Hematopoietic multipotent progenitor cell (in vitro differentiated cells): ENCODE measurements at regions not wholly inside any gene's neighbourhood (a gene's known extent, or its start where the extent isn't known, plus 50 kb on each side); places are given as distances from the start of the nearest gene placed in this dataset.

Experiments used
- DNase-seq, 3 donors: peaks; one replicate each; pipeline ENCODE4 v3.0.0-alpha.2; 2011 to 2015; ENCODE audit warnings: low read depth in 2 of 3, low spot score in 2 of 3

DNA sequence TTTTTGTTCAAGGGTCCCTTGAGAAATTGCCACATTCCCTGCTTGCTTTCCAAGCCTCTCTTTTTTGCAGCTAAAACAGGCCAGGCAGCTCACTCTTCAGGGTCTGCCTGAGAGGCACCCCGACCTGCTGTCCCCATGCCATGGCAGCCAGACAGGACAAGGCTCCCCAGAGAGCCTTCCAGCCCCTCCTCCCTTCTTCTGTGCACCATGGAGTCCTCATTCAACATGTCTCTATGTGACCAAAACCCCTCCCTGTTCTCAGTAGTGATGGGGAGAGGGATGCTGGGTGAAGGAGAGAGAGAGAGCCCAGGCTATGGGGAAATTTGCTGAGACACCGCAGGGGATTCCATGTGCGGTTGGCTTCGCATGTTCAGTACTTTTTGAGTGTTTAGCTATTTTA, 384.2 kb upstream of the ZNF507 start:
- no peak for DNase-seq

GRCh38 chr19:31961667-31962066, 383.7 kb upstream of the ZNF507 start:
- DNase-seq = no peak

DNA sequence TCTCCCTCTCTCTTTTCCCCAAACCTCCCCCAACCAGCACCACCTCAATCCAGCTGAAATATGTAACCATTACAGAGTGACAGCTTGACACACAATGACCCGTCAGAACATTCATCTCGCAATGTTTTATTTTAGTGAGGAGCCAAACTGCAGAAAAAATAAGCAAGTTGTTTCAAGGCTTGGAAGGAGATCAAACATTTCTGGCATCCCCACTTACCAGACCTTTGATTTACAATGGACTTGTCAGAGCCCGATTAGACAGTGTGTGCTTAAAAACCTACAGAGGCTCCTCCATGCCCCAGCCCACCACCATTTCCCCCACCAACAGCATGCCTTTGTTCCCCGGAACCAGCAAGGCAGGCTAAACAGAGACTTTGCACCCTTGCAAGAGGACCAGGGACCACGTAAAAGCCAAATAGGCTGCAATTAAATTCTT, 382.8 kb upstream of the ZNF507 start:
- DNase-seq = no peak

DNA sequence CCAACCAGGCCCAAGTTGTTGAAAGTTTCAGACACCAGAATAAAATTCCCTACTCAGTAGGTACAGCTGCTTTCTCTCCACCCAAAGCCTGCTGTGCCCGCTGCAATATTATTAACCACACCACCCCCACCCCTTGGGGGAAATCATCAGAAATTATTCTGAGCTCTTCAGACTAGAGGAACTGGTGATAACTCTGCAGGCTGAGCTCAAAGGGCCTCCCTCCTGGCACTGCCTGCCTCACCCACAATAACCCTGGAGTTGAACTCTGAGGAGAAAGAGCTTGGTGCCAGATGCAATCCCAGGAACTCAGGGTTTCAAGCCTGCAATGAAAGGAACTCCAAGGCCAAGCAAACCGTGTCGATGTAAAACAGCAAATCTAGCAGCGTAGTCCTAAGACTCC, 381.7 kb upstream of the ZNF507 start:
- DNase-seq = no peak

DNA sequence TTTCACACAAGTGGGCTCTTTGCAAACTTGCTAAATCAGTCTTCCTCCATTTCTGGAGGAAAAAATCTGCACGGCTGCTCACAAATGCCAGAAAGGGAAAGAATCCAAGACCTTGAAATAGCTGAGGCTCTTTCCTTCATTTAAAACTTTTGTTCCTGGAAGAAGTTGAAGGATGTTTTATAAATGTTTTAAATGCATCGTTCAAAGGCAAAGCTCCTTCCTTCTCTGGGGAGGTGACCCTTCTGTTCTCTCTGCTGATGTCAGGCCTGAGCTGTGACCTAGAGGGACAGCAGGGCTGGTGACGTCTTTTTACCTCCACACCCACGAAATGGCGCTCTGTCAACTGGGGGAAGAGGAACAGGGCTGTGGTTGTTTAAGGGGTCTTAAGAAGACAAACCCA, 376.4 kb upstream of the ZNF507 start:
- DNase-seq = no peak

DNA sequence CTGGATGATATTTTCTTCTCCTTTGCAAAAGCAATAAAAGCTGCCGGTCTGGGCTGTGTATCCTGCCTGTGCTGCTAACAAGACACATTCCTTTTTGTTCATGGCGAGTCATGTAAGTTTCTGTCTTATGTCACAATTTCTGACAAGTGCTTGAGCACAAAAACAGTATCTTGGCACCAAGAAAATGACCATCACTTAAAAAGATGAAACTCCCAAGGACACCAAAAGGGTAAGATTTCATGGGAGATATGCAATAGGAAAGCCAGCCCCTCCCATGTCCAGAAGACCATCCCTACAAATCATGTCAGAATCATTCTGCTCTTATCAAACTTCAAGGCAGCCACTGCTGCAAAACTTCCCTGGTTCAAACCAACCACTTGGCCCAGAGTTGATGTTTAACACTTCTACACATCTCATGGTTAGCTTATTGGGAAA, 375.4 kb upstream of the ZNF507 start:
- DNase-seq = no peak

DNA sequence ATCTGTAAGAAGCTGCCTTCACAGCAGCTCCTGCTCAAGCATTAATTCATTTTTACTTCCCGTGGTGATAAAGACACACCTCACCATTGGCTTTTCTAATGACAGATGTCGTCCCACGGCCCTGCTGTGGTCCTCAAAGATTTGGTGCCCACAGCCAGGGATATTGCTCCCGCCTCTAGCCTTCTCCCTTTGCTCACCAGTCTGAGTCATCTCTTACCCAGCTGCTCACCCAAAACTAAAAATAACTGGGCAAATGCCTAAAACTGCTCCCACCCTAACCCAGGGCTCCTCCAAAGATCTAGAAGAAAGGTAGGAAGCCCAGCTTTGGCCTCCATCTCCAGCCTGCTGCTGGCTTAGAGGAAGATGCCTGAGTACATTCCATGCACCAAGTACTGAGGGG, 371.1 kb upstream of the ZNF507 start:
- no peak for DNase-seq

DNA sequence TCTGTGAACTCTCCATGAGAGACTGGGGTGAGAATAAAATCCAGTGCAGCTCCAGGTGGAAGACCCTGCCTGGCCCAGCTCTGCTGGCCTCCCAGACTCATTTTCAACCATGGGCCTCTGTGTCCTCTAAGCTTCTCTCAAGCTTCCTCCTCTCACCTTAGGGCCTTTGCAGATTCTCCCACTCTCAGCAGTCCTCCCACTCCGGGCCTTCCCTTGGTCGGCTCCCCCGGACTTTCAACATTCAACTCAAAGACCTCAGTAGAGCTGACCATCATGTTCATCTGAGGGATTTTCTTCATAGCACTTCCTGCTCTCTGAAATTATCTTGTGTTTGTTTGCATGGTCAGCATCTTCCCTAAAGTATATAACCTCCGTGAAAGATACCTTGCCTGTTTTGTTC, 370.5 kb upstream of the ZNF507 start:
- no peak for DNase-seq

DNA sequence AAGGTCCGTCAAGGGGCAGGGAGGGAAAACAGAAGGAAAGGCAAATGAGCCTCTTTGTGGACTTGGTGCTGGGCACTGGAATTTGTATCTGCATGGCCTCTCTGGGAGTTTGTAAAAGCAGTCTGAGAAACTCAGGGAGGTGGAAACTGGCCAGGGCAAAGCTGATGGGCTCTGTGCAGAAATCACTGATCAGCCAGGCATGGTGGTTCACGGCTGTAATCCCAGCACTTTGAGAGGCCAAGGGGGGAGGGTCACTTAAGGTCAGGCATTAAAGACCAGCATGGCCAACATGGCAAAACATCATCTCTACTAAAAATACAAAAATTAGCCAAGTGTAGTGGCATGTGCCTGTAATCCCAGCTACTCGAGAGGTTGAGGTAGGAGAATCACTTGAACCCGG, 369.9 kb upstream of the ZNF507 start:
- no peak for DNase-seq

DNA sequence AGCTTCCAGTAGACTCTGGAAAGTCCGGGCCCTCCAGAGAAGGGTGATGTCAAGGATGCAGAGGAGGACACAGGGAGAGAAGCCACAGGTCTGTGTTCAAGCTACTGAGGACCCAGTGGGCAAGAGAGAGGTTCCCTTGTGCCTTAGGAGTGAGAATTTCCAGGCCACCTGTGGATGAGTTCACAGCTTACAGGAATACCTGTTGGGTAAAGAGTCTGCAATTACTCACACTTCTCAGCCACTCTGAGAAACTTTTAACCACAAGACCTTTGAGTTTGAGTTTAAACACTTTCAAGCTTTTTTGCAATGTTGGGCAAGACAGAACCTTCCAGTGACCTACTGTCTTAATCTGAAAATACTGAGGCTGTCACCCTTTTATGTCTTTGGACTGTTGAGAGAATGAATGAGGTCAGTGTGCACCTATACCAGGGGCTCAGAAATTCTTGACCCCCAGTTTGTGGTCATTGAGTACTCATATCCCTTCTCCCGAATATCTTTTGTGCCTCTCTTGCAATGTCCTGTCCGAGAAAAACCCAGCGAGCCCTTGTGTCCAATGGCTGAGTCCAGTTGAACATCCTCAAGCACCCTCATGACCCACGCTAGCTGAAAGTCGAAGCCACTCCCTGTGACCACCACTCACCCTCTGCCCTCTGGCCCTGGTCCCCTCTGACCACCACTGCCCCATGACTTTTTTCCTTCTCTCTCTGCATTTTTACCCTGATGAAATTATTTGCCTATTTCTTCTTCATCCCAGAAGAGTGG, 368.5 kb upstream of the ZNF507 start:
- no peak for DNase-seq

DNA sequence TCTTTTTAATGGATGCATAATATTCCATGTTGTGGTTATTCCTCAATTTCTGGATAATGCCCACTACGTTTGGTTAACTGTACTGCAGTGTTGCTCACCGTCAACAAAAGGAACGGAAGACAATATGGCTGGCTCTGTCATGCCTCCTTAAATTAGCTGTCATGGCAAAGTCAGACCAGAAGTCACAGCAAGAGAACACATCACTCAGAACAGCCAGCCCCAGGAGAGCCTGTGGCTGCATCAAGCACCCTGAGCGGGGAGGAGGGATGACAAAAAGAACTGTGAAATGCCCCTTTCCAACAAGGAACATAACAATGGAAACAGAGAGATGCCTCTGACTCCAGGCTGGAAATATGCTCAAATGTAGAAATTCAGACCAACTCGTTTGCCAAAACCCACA, 366.0 kb upstream of the ZNF507 start:
- DNase-seq = no peak

- no peak for DNase-seq
These were observed 365.3 kb upstream of the ZNF507 start for GRCh38 chr19:31979949-31980670.

- DNase-seq = no peak
These were observed 364.6 kb upstream of the ZNF507 start for GRCh38 chr19:31980796-31981195.

GRCh38 chr19:31981545-31981944, 363.9 kb upstream of the ZNF507 start:
- no peak for DNase-seq

DNA sequence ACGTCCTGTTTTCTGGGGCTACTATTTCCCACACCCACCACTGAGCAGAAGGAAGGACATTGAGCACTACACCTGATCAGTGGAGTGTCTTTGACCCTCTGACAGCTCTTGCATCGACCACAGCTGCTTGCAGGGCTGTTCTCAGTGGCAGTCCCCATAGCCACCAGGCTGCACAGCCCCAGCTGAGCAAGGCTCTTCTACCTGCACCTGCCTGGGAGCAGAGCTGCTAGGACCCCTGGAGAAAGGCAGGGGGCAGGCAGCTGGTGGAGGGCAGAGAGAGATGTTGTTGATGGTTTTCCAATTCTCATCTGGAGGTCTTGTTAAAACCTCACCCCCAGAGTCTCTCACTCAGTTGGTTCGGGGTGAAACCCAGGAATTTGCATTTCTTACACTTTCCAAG, 361.8 kb upstream of the ZNF507 start:
- DNase-seq = no peak

DNA sequence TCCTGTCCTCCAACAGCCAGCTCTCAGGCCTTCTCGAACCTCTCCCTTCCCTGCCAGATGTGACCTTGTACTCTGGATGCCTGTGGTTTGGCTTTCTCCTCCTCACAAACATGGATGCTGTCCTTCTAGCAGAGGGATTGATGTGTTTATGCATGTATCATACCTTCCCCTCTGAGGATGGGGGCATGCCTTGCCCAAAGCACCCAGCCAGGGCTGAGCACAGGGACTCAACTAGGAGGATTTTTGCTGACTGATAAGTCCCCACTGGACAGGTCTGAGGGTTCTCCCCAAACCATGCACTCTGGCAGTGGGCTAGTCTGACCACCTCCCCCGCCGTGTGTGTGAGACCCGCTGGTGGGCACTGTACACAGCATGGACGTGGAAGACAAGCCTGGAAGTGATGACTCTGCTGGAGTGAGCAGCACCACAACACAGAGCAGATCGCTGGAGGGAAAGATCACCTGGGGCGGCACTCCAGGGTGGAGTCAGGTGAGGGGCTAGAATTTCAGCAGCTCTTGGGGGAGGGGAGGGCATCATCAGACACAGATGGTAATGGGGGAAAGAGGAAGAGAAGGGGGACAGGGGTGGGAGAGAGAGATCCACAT, 360.3 kb upstream of the ZNF507 start:
- no peak for DNase-seq

DNA sequence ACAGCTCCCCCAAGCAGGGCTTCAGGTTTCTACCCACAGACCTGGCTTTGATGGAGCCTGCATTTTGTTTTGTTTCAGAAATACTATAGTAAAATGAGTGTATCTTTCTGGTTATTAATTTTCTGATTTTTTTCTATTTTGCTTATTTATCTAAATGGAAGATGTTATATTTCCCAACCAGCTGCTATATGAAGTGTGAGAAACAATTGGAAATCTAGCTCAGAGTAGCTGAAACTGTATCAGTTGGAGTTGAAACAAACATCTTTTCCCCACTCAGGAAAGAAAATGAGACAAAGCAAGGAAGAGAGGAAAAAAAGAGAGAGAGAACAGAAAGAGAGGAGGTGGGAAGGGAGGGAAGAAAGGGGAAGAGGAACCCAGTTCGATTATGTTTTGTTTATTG, 358.5 kb upstream of the ZNF507 start:
- DNase-seq = no peak

DNA sequence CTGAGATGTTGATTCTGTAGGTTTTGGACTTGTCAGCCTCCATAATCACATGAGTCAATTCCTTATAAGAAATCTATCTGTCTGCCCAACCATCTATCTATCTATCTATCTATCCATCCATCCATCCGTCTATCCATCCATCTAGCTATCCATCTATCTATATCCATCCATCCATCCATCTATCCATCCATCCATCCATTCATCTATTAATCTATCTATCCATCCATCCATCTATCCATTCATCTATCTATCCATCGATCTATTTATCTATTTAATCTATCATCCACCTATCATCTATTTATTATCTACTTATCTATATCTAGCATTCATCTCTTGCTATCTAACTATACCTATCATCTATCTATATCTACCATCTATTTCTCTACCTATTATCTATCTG, 357.2 kb upstream of the ZNF507 start:
- DNase-seq = no peak

GRCh38 chr19:31991984-31992655, 353.3 kb upstream of the ZNF507 start:
- DNase-seq = no peak

- DNase-seq = no peak
These were observed 352.7 kb upstream of the ZNF507 start for GRCh38 chr19:31992750-31993149.

DNA sequence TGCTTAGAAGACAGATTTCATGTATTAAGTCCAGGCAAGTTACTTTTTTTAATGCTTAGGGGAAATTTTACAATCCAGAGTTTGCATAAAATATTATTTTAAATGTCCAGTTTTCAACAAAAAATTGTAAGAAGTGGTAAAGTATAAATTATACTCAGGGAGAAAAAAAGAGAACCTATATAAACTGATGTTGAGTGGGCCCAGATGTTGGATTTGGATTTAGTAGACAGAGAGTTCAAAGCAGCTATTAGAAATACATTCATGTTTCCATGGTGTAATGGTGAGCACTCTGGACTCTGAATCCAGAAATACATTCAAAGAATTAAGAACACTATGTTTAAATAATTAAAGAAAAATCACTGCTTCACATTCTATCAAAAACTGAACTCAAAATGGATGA, 349.9 kb upstream of the ZNF507 start:
- DNase-seq = no peak
